Spleen (tissue), 7 donors: ENCODE measurements at regions not wholly inside any gene's neighbourhood (a gene's known extent, or its start where the extent isn't known, plus 50 kb on each side); places are given as distances from the start of the nearest gene placed in this dataset.

Experiments
- CTCF ChIP-seq, 11 experiments: fragments of 200-600 bp in 7 of 11; fragments of 450-650 bp in 4 of 11; sonication (generic) in 4 of 11; IDR thresholded peaks in 8 of 11; conservative IDR thresholded peaks in 3 of 11; 1 replicate in 7 of 11; 2 replicates in 4 of 11; pipeline versions ENCODE4 v1.4.0 to v1.8.0; 2016 to 2021; ENCODE audit warnings: antibody characterized with exemption in 11 of 11, inconsistent platforms in 4 of 11, mild to moderate bottlenecking in 1 of 11
- POLR2A ChIP-seq, 3 donors: fragments of 450-650 bp; IDR thresholded peaks; one replicate each; pipeline ENCODE4 v1.5.1; 2017; ENCODE audit warnings: antibody characterized with exemption in 3 of 3, mild to moderate bottlenecking in 1 of 3
- POLR2AphosphoS5 ChIP-seq, 3 donors: sonication (generic); formaldehyde crosslinking; IDR thresholded peaks; one replicate each; pipeline ENCODE4 v1.5.1; 2017; ENCODE audit warnings: antibody characterized with exemption in 3 of 3
- donor health status: DM: no; HTN: no; CAD: no; lungs with moderate emphysema.
- donor health status: DM: no; HTN: no; CAD: no.
- donor health status: DM: no; HTN: no; CAD: no.

GRCh38 chr4:164402554-164402953 lies 351.4 kb upstream of the SMIM31 start:
- no peak for TF ChIP-seq CTCF (IDR thresholded peaks at IDR 0.05 in 8 of 11, conservative IDR thresholded peaks at IDR 0.05 in 3 of 11)
- TF ChIP-seq POLR2AphosphoS5 (IDR thresholded peaks at IDR 0.05), result no peak
- no peak for TF ChIP-seq POLR2A (IDR thresholded peaks at IDR 0.05)
